GM18951 (cell line): ENCODE measurements at regions not wholly inside any gene's neighbourhood (a gene's known extent, or its start where the extent isn't known, plus 50 kb on each side); places are given as distances from the start of the nearest gene placed in this dataset.
"Not testable (repeated sequence)": the region's sequence is repeated elsewhere in the genome, so short reads cannot be mapped to it uniquely, and the experiment has no call there.

ENCODE experiments used
- POLR2A ChIP-seq: IDR thresholded peaks from 4 replicates; pipeline ENCODE4 v1.6.1; 2011; ENCODE audit warnings: mild to moderate bottlenecking; ENCODE audit not compliant: insufficient read length, insufficient read depth; ENCODE audit errors: extremely low read depth
- in situ Hi-C: fragments of 300-500 bp; cut with MboI; formaldehyde crosslinking; loops from one replicate; pipeline ENCODE4 v1.12.0; 2022; ENCODE audit warnings: low sequenced_read_pairs, mixed read lengths, inconsistent platforms; ENCODE audit not compliant: unreplicated experiment

DNA sequence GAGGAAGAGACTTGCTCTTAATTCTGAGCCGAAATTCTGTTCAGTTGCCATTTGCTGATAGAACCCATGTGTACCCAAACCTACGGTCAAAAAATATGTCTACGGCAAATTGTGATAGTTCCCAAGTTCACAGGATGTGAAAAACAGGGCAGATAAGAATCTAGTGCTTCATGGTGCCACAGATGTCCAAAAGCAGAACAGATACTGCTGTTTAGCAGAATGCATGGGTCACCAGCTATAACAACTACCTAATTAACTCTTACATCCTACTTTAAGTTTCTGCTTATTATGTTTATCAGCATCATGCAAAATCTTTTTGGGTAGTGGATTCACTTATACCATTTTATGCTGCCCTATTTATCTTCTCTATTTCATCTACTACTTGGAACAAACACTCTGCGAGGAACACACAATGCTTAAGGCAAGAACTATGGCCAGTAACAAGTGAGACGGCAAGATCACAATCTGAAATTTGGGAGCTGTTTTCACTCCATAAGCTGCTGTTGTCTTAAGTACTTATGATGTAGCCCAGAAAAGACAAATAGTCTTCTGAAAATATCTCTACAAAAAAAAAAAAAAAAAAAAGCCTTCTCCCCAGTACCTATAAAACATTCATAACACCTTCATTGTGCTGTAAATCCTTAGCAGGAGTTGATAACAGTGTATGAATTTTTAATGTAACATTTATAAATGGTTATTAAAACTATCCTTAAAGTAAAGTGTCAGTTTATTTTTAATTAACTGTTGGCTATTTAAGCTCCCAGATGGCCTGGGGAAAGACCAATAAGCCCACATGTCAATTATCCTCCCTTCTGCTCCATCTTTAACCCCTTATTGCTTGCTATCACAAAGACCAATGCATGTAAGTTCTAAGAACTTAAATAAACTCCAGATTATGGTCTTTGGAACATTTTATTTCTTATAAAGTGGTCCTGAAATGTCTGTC, 232.3 kb downstream of the TLR4 start:
- in situ Hi-C loops: no loop called here

DNA sequence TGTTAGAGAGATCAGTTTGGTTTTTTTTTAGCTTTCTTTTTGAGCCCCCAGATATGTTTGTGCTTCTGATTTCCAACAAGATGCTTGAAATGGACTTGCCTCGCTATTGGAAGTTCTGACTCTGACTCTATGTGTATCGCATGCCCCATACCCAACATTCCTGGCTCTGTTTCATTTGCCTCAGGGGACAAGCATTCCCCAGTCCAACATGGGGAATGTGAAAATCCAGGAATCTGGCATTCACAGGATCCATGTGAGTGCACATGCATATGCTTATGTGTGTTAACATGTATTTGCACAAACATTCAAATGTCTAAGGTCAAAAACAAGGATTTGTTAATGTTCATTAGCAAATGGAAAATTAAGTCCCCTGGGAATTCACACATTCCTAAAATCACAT, 233.9 kb downstream of the TLR4 start:
- TF ChIP-seq POLR2A: no peak
- in situ Hi-C loops: no loop called here

More for the DNA sequence above, 232.3 kb downstream of the TLR4 start:
- no peak for TF ChIP-seq POLR2A

DNA sequence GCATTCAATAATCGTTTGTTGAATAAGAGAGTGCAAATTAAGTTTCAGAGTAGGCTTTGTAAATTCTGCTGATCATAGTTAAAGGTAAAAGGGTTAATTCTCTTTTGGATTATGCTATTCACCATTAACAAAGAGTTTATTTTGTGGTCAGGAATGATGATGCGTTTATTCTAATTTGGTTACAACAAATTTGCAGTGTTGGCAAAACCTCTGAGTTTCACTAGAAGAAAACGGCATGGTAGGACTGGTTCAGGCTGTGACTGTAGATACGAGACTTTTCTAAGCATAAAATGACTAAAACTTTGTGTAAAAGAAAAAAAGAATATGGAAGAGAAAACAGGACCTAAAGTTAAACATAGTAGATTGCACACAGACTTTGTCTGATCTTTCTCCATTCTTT, 234.7 kb downstream of the TLR4 start:
- in situ Hi-C loops: no loop called here
- no peak for TF ChIP-seq POLR2A

DNA sequence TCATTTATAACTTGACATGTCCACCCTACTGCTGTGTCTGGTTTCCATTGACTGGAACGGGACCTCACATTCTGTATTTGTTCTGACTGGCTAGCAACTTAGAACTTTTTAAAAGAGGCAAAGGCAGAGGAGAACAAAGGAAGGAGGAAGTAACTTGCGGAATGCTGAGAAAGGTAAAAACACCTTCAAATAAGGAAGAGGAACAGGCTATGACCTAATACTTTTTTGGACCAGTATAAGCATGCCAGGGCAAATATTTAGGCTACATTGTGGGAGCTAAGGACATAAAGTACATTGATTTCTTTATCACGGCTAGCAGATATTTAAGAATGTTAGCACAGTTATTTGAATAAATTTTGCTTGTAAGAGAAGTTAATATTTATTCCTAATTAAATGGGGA, 240.5 kb downstream of the TLR4 start:
- in situ Hi-C loops: not testable (repeated sequence)

DNA sequence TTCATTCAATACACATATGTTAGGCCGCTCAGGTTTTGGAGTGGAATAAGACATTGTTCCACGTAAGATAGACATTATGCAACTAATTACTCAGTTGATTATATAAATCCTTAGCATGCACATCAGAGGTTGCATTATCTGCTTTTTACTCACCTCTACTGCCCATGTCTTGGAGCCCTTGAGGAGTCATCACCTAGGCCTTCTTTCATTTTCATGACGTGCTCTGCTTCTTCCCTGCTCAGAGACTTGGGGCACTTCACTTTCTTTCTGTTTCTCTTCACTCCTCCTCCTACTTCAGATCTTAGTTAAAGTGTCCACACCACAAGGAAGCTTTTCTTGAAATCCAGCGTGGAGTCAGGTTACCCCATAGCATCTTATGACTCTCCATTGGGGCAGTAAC, 241.1 kb downstream of the TLR4 start:
- no peak for TF ChIP-seq POLR2A
- in situ Hi-C loops: no loop called here

DNA sequence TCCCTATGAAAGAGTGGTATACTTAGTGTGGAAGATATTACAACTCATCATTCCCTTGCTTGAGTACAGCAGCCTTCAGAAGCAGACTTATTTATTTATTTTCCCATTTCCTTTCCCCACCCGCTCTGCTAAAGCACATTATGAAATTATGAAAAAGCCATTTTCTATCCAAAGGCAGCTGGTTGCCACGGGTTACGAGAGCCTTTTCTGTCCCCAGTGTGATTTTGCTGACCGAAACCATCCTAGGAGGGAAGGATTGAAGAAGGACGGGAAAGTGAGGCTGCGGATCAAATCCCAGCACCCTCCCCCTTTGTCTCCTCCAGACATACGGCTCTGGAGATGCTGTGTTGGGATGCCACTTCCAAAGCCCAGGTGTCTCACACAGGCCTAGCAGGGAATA, 246.9 kb downstream of the TLR4 start:
- in situ Hi-C loops: no loop called here
- TF ChIP-seq POLR2A: no peak

DNA sequence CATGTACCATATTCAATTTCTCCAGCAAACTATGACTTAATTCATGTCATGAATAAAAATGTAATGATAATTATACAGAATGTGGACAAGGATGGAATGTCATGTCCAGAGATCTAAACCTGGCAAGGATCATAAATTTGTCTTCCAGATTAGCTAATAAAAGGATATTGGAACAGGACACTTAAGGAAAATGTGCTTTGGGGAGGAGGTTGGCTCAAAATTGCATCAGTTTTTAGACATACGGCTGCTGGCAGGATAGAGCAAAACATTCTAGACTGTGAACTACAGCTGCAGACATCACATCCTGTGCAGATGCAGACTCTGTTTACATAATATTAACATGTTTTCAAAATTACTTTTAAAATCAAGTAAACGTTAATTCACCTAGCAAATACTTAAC, 248.4 kb downstream of the TLR4 start:
- no peak for TF ChIP-seq POLR2A
- in situ Hi-C loops: no loop called here

DNA sequence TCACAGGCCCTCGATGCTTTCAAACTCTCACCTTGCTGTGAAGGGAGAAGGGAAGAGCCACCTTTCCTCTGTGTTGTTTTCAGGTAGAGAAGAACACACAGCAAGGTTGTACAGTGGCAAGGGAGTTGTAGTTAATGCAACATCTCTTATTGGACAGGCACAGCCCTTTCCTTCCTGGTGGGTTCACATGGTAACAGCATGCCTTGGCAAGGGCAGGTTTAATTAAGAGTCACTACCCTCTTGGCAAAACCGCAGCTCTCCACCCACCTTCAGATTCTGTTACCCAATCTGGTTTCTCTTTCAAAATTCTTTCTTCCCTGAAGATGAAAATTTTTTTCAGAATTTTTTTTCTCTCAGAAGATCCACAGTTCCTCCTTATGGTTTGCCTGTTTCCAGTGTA, 253.1 kb downstream of the TLR4 start:
- in situ Hi-C loops: no loop called here
- TF ChIP-seq POLR2A: no peak

DNA sequence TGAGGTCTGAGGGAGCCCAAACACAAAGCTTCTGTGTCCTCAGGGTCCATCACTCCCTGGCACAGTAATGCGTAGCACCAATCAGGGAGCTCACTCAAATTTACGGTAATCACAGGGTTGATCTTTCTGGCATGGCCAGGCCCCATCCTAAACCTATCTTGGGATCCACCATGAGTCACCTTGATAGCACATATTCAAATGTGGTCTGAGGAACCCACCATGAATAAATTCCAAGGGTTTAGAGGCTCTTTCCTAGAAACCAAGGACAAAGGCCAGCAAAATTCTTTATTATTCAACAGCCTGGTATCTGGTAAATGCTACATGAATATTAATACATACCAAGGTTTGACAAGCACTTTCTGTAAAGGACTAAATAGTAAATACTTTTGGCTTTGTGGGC, 254.5 kb downstream of the TLR4 start:
- TF ChIP-seq POLR2A: no peak
- in situ Hi-C loops: no loop called here

DNA sequence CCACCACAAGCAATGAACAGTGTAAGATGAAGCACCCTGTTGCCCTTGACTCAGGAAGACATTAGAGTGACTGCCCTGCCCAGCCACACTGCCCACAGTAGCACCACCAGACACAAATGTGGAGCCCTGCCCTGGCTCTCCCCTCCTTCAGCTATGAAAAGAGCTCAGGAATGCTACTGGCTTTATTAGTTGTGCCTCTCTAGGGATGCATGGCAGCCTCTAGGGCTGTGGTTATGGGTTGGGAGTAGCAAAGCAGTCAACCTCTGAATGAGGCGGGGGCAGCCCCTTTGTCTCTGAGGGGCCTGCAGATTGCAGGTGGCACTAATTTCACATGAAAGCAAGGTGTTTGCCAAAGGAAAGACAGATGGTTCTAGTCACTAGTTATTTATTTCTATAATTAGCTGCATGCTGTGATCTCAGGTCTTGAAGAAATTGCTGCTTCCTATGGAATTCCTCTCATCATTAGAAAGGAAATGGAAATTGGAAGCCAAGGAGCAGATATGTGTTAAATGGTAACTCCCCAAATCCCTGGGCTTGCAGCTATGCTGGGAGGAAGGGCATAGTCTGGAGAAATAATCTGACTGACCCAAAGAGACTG, 259.4 kb downstream of the TLR4 start:
- in situ Hi-C loops: no loop called here
- no peak for TF ChIP-seq POLR2A

DNA sequence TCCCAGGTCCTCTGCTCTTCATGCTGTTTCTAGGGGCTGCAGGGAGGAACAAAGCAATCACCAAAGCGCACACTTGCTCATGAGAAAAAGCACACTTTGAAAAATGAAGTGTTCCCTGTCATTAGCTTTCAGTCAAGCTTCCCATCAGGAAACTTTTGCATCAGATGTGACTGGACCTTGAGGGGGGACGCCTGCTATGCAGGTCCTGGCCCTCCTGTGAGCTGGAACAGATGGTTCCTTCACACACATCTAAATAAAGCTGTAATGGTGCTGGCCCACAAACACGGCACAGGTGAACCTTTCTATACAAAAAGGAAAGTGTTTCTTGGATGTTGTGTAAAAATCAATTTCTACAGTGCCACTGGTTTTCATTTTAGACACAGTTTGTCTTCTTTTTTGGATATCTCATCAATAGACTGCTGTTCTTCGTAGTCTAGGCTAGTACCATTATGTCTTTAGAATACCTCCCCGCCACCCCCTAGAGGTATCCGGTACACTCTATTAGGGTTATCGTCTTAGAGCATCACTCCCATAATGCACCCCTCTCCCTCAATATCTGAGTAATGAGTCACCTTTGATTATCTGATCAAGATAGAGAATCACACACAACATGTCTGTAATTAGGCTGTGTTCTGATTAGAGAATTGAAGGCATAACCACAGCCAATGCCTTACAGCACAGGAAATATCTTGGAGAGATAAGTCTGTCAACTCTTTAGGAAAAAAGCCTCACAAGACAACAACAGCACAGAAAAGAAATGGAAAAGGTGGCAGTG, 266.3 kb downstream of the TLR4 start:
- in situ Hi-C loops: no loop called here

DNA sequence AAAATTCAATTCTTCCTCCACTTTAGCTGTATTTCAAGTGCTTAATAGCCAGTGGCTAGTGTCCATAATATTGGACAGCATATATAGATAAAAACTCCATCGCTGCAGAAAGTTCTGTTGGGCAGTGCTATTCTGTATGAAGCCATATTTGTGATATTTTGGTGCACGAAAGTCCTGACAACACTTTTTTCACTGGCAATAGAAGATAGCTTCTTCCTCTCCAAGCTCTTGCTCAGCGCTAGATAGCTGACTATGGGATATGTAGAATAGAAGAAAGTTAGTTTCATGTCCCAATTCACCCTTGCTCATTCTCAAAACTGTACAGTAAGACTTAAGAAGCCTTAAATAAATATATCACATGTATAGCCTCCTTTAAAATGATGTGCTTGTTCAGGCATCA, 269.9 kb downstream of the TLR4 start:
- in situ Hi-C loops: no loop called here

More for the DNA sequence above, 266.3 kb downstream of the TLR4 start:
- TF ChIP-seq POLR2A: no peak

DNA sequence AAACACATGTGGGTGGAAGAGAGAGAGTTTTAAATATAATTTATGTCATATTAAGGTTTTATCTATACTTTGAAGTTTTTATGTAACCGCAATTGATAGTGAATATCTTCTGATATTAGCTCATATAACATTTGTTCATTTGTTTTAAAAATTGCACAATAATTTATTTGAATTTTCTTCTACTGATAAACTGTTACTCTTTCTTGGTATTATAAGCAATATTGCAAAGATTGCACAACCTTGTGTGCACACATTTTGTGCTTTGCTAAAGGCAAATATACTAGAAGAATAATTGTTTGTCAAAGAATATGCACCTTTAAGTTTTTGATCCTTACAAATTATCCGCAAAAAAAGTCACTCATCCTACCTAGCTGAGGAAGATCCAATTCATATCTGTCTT, 275.7 kb downstream of the TLR4 start:
- TF ChIP-seq POLR2A: no peak
- in situ Hi-C loops: no loop called here

More for the DNA sequence above, 269.9 kb downstream of the TLR4 start:
- no peak for TF ChIP-seq POLR2A

DNA sequence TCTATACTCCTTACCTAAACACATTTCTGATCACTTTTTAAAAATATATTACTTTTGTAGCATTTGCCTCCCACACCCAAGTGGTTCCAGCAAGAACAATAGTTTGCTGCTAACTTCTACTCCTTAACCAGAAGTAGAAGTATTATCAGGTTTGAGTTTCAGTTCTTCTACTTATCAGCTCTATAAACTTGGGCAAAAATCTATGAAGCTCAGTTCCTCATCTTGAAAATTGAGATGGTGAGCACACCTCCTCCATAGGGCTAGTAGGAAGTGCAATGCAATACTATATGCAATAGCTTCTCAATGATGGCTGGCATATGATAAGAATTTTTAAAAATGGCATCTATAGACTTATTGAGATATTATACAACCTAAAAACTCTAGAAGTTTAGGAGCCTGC, 283.7 kb downstream of the TLR4 start:
- in situ Hi-C loops: no loop called here
- TF ChIP-seq POLR2A: no peak

DNA sequence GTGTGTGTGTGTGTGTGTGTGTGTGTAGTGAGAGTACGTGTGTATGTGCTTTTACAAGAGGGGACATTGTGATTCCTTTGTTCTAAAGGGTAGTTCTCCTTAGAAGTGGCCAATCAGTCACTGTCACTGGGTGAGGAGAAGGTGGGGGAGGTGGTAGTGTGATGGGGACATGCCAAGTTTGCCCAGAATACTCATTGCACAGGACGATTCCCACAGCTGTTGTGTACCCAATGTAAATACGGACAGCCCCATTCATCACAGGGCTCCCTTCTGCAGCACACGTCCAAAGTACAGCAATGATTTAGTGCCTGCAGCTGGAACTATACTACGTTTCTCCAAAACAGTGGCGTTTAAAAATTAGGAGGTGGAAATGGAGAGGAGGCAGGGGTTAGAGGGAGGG, 287.8 kb downstream of the TLR4 start:
- in situ Hi-C loops: no loop called here
- TF ChIP-seq POLR2A: no peak
